PC-9 (cell line): ENCODE measurements at regions not wholly inside any gene's neighbourhood (a gene's known extent, or its start where the extent isn't known, plus 50 kb on each side); places are given as distances from the start of the nearest gene placed in this dataset.

Experiments
- BruUV-seq: library from RNA; stranded (reverse); fragments of 400-500 nt; replicated peaks from 2 replicates; lab custom pipeline; 2021; lab: Mats Ljungman, UMichigan
- CTCF ChIA-PET: fragments of 300-600 bp; sonication (Branson Sonifier 250); formaldehyde crosslinking; loops from one replicate; lab custom pipeline; 2022; ENCODE audit warnings: antibody characterized with exemption; lab: Charles Lee
- POLR2A ChIA-PET: fragments of 300-600 bp; sonication (Branson Sonifier 250); formaldehyde crosslinking; loops from one replicate; lab custom pipeline; 2022; ENCODE audit warnings: antibody characterized with exemption; ENCODE audit not compliant: unreplicated experiment; lab: Charles Lee
- DNase-seq, 2 experiments: peaks; one replicate each; pipeline versions ENCODE4 v3.0.0 to v3.0.0-alpha.2; 2015 to 2022; ENCODE audit warnings: mixed read lengths in 1 of 2
- H2AFZ ChIP-seq: fragments of 200-600 bp; sonication (generic); 2 replicates; pipeline ENCODE4 v1.8.1; 2017; ENCODE audit warnings: antibody characterized with exemption
- H3F3A ChIP-seq: fragments of 200-600 bp; sonication (generic); 2 replicates; pipeline ENCODE4 v1.8.1; 2017; ENCODE audit warnings: antibody characterized with exemption, mild to moderate bottlenecking, low read depth; ENCODE audit not compliant: insufficient read depth
- H3K27ac ChIP-seq: fragments of 200-600 bp; sonication (generic); 2 replicates; pipeline ENCODE4 v1.6.1; 2016; ENCODE audit warnings: mixed run types
- H3K27me3 ChIP-seq: fragments of 200-600 bp; sonication (generic); 2 replicates; pipeline ENCODE4 v1.6.1; 2016; ENCODE audit warnings: low read depth, mixed run types; ENCODE audit not compliant: insufficient read depth
- H3K36me3 ChIP-seq: fragments of 200-600 bp; sonication (generic); 2 replicates; pipeline ENCODE4 v1.6.1; 2016; ENCODE audit warnings: low read depth, mixed run types
- H3K4me1 ChIP-seq: fragments of 200-600 bp; sonication (generic); replicated peaks from 2 replicates; pipeline ENCODE4 v1.6.1; 2016; ENCODE audit warnings: mixed run types; ENCODE audit not compliant: insufficient read depth
- H3K4me2 ChIP-seq: fragments of 200-600 bp; sonication (generic); 2 replicates; pipeline ENCODE4 v1.6.1; 2017; ENCODE audit warnings: mixed run types
- H3K4me3 ChIP-seq: fragments of 200-600 bp; sonication (generic); 2 replicates; pipeline ENCODE4 v1.6.1; 2016; ENCODE audit warnings: mixed run types
- H3K79me2 ChIP-seq: fragments of 200-600 bp; sonication (generic); 2 replicates; pipeline ENCODE4 v1.6.1; 2017; ENCODE audit warnings: low read depth, mixed run types
- H3K9me2 ChIP-seq: fragments of 200-600 bp; sonication (generic); 2 replicates; pipeline ENCODE4 v1.8.1; 2017; ENCODE audit warnings: mild to moderate bottlenecking; ENCODE audit not compliant: insufficient read depth
- H3K9me3 ChIP-seq: fragments of 200-600 bp; sonication (generic); 2 replicates; pipeline ENCODE4 v1.8.1; 2016; ENCODE audit warnings: low read depth; ENCODE audit not compliant: insufficient read depth
- H4K20me1 ChIP-seq: fragments of 200-600 bp; sonication (generic); 2 replicates; pipeline ENCODE4 v1.8.1; 2017; ENCODE audit not compliant: insufficient read depth
- EZH2 ChIP-seq: fragments of 200-600 bp; sonication (generic); IDR thresholded peaks from 2 replicates; pipeline ENCODE4 v1.8.0; 2017; ENCODE audit warnings: antibody characterized with exemption, low read depth
- intact Hi-C: fragments of 100-400 bp; cut with micrococcal nuclease; formaldehyde crosslinking; loops from one replicate; pipeline ENCODE4 v1.10.0; 2022; ENCODE audit not compliant: unreplicated experiment
- TF ChIP-seq, protein P1 (sequence below): fragments of 200-600 bp; sonication (generic); conservative IDR thresholded peaks from 2 replicates; pipeline ENCODE4 v1.6.1; 2017; ENCODE audit warnings: mixed run types, antibody characterized with exemption, mild to moderate bottlenecking, moderate library complexity

- no peaks in the 10 kb centered on the region for H3K4me1 ChIP-seq
- no peak for TF ChIP-seq EZH2
- TF ChIP-seq, protein P1, sequence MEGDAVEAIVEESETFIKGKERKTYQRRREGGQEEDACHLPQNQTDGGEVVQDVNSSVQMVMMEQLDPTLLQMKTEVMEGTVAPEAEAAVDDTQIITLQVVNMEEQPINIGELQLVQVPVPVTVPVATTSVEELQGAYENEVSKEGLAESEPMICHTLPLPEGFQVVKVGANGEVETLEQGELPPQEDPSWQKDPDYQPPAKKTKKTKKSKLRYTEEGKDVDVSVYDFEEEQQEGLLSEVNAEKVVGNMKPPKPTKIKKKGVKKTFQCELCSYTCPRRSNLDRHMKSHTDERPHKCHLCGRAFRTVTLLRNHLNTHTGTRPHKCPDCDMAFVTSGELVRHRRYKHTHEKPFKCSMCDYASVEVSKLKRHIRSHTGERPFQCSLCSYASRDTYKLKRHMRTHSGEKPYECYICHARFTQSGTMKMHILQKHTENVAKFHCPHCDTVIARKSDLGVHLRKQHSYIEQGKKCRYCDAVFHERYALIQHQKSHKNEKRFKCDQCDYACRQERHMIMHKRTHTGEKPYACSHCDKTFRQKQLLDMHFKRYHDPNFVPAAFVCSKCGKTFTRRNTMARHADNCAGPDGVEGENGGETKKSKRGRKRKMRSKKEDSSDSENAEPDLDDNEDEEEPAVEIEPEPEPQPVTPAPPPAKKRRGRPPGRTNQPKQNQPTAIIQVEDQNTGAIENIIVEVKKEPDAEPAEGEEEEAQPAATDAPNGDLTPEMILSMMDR: no peak
- H3K27ac ChIP-seq: no peak overlapping the region
- H3K9me2 ChIP-seq: no peaks in the 10 kb centered on the region
- H2AFZ ChIP-seq: no peak overlapping the region
- no peaks in the 10 kb centered on the region for H3K9me3 ChIP-seq
- H3F3A ChIP-seq: no peaks in the 10 kb centered on the region
- H3K36me3 ChIP-seq: no peaks in the 10 kb centered on the region
- no peaks in the 10 kb centered on the region for H4K20me1 ChIP-seq
- DNase-seq: no peak
- BruUV-seq: no TSS peak
- H3K4me3 ChIP-seq: no peak overlapping the region
- CTCF ChIA-PET: no interaction called here
- H3K4me2 ChIP-seq: no peak overlapping the region
- no peaks in the 10 kb centered on the region for H3K79me2 ChIP-seq
- H3K27me3 ChIP-seq: no peaks in the 10 kb centered on the region
- intact Hi-C loops: no loop called here
- POLR2A ChIA-PET: no interaction called here
Measured at GRCh38 chr4:165678936-165679325, 194.1 kb upstream of the TLL1 start.

- no peaks in the 10 kb centered on the region for H3K27me3 ChIP-seq
- H3K27ac ChIP-seq: no peak overlapping the region
- H3K4me3 ChIP-seq: no peak overlapping the region
- no TSS peak for BruUV-seq
- H2AFZ ChIP-seq: no peak overlapping the region
- intact Hi-C loops: no loop called here
- TF ChIP-seq EZH2: no peak
- no peaks in the 10 kb centered on the region for H3K9me3 ChIP-seq
- H3K9me2 ChIP-seq: no peaks in the 10 kb centered on the region
- no peaks in the 10 kb centered on the region for H3K36me3 ChIP-seq
- no peak for DNase-seq
- H3K4me2 ChIP-seq: no peak overlapping the region
- no peaks in the 10 kb centered on the region for H3K4me1 ChIP-seq
- POLR2A ChIA-PET: no interaction called here
- H3K79me2 ChIP-seq: no peaks in the 10 kb centered on the region
- H3F3A ChIP-seq: no peaks in the 10 kb centered on the region
- CTCF ChIA-PET: no interaction called here
- no peaks in the 10 kb centered on the region for H4K20me1 ChIP-seq
Measured at GRCh38 chr4:165680821-165681220, 192.2 kb upstream of the TLL1 start.

DNA sequence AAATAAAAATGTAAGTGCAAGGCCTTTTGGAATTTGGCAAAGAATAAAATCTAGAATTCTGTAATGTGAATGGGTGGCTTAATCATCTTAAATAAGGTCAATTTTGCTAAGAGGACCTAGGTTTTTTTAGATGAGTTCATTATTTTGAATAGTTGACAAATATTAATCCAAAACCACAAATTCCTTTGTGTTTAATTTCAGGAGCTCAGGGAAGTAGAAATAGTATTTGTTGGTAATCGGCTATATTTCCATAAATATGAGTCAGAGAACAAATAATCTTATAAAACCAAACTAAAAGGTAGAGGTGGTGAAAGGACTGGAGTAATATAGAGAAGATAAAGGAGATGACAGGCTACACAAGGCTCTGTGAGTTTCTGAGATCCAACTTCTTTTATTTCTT is 190.4 kb upstream of the TLL1 start:
- ChIA-PET CTCF (no interaction called here), POLR2A (no interaction called here)
- no peaks in the 10 kb centered on the region for H3F3A ChIP-seq
- no peaks in the 10 kb centered on the region for H3K36me3 ChIP-seq
- H2AFZ ChIP-seq: no peak overlapping the region
- H3K9me2 ChIP-seq: no peaks in the 10 kb centered on the region
- no peaks in the 10 kb centered on the region for H3K9me3 ChIP-seq
- no peak overlapping the region for H3K4me2 ChIP-seq
- no peaks in the 10 kb centered on the region for H3K79me2 ChIP-seq
- no peaks in the 10 kb centered on the region for H3K4me1 ChIP-seq
- no peak overlapping the region for H3K27ac ChIP-seq
- BruUV-seq: no TSS peak
- intact Hi-C loops: no loop called here
- no peaks in the 10 kb centered on the region for H4K20me1 ChIP-seq
- H3K27me3 ChIP-seq: no peaks in the 10 kb centered on the region
- TF ChIP-seq, protein P1: no peak
- no peak for TF ChIP-seq EZH2
- H3K4me3 ChIP-seq: no peak overlapping the region
- no peak for DNase-seq

- no peak for DNase-seq
- no peaks in the 10 kb centered on the region for H3K27me3 ChIP-seq
- no peak overlapping the region for H3K4me2 ChIP-seq
- TF ChIP-seq, protein P1: no peak
- no peak for TF ChIP-seq EZH2
- H3K36me3 ChIP-seq: no peaks in the 10 kb centered on the region
- H3K9me2 ChIP-seq: no peaks in the 10 kb centered on the region
- H3F3A ChIP-seq: no peaks in the 10 kb centered on the region
- no peaks in the 10 kb centered on the region for H3K4me1 ChIP-seq
- ChIA-PET CTCF (no interaction called here), POLR2A (no interaction called here)
- H3K4me3 ChIP-seq: no peak overlapping the region
- no peaks in the 10 kb centered on the region for H4K20me1 ChIP-seq
- no peak overlapping the region for H3K27ac ChIP-seq
- no peaks in the 10 kb centered on the region for H3K79me2 ChIP-seq
- no TSS peak for BruUV-seq
- no peaks in the 10 kb centered on the region for H3K9me3 ChIP-seq
- intact Hi-C loops: no loop called here
- H2AFZ ChIP-seq: no peak overlapping the region
Measured at GRCh38 chr4:165684177-165684805, 188.7 kb upstream of the TLL1 start.
